Right atrium auricular region (tissue), 2 donors: ENCODE measurements at regions not wholly inside any gene's neighbourhood (a gene's known extent, or its start where the extent isn't known, plus 50 kb on each side); places are given as distances from the start of the nearest gene placed in this dataset.

Experiments used
- DNase-seq: peaks from one replicate; pipeline ENCODE4 v3.0.0-alpha.2; 2019; ENCODE audit warnings: low spot score
- H3K27ac ChIP-seq, 2 donors: fragments of 200-600 bp; sonication (generic); 1 replicate in 1 of 2; 2 replicates in 1 of 2; pipeline ENCODE4 v1.5.1; 2016 to 2019
- H3K27me3 ChIP-seq, 2 donors: fragments of 200-600 bp; sonication (generic); one replicate each; pipeline versions ENCODE4 v1.5.1 to v1.6.0; 2017 to 2019
- H3K36me3 ChIP-seq: fragments of 200-600 bp; sonication (generic); one replicate; pipeline ENCODE4 v1.5.1; 2016
- H3K4me1 ChIP-seq, 2 donors: fragments of 200-600 bp; sonication (generic); one replicate each; pipeline versions ENCODE4 v1.5.1 to v1.6.0; 2017 to 2019
- H3K4me3 ChIP-seq, 2 donors: fragments of 200-600 bp; sonication (generic); 1 replicate in 1 of 2; 2 replicates in 1 of 2; pipeline ENCODE4 v1.5.1; 2017 to 2019; ENCODE audit warnings: mild to moderate bottlenecking in 1 of 2, moderate library complexity in 1 of 2
- H3K9me3 ChIP-seq, 2 donors: fragments of 200-600 bp; sonication (generic); one replicate each; pipeline ENCODE4 v1.5.1; 2019
- TF ChIP-seq, protein P1 (sequence below), 2 donors: fragments of 200-600 bp; sonication (generic); IDR thresholded peaks; one replicate each; pipeline ENCODE4 v1.5.1; 2019; ENCODE audit warnings: antibody characterized with exemption in 2 of 2

DNA sequence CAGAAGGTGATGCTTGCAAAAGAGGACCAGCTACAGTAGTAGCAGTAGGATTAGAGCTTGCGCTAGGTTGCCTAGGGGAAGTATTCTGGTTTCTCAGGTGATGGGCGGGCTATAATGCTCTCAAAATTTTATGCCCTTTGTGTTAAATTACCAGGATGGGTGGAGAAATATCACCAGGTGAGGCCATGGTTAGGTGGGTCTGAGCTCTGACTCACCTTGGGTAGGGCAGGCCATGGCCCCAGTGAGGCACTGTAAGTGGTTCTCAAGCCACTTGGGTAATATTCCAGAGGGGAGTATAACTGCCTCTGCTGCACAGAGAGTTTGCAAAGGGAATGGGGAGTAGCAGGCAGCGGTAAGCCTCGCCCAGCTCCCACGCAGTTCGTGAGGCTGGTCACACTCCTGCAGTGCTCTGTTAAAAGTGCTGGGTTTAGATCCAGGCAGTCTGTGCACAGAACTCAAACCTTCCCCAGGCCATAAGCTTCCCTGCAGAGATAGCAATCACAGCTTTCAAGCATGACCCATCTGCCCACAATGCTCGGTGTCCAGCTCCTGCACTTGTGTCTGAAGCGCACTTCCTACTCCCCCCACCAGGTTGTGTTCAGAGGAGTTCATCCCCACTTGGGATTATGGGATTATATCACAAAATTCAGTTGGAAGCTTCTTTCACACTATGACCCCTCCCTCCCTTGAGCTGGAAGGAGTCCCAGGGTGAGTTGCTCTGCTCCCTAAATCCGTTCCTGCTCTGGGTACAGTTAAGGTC, 575.0 kb downstream of the CHSY3 start:
- Histone ChIP-seq H3K27me3 (no peaks in the 10 kb centered on the region), H3K27ac (no peak overlapping the region), H3K36me3 (no peaks in the 10 kb centered on the region), H3K4me3 (no peak overlapping the region), H3K9me3 (peaks cover 0 to 23% of the 10 kb centered on the region in 2 donors), H3K4me1 (no peaks in the 10 kb centered on the region)
- TF ChIP-seq, protein P1, sequence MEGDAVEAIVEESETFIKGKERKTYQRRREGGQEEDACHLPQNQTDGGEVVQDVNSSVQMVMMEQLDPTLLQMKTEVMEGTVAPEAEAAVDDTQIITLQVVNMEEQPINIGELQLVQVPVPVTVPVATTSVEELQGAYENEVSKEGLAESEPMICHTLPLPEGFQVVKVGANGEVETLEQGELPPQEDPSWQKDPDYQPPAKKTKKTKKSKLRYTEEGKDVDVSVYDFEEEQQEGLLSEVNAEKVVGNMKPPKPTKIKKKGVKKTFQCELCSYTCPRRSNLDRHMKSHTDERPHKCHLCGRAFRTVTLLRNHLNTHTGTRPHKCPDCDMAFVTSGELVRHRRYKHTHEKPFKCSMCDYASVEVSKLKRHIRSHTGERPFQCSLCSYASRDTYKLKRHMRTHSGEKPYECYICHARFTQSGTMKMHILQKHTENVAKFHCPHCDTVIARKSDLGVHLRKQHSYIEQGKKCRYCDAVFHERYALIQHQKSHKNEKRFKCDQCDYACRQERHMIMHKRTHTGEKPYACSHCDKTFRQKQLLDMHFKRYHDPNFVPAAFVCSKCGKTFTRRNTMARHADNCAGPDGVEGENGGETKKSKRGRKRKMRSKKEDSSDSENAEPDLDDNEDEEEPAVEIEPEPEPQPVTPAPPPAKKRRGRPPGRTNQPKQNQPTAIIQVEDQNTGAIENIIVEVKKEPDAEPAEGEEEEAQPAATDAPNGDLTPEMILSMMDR (IDR thresholded peaks at IDR 0.05) = no peak
- DNase-seq = no peak

DNA sequence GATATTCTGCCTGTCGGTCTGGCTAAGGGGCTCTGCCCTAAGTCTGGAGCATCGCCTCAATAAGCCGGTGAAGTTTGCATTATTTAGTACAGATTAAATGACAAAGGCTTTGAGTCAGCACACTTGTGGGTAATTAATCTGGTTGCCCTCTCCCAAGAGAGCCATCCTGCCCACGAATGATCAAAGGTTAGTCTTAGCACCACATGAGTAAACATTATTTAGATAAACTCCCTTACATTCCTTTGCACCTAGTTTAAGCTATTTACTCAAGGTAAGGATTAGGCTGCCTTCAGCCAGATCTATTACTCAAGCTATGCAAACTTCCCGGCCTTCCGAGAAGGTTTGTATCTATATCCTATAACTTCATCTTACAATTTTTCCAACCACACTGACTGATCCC, 572.1 kb downstream of the CHSY3 start:
- H3K36me3 ChIP-seq = no peaks in the 10 kb centered on the region
- no peak overlapping the region for H3K27ac ChIP-seq
- no peaks in the 10 kb centered on the region for H3K27me3 ChIP-seq
- DNase-seq = no peak
- no peaks in the 10 kb centered on the region for H3K4me1 ChIP-seq
- TF ChIP-seq, protein P1 (IDR thresholded peaks at IDR 0.05) = no peak
- H3K9me3 ChIP-seq = peaks cover 0 to 23% of the 10 kb centered on the region in 2 donors
- no peak overlapping the region for H3K4me3 ChIP-seq

DNA sequence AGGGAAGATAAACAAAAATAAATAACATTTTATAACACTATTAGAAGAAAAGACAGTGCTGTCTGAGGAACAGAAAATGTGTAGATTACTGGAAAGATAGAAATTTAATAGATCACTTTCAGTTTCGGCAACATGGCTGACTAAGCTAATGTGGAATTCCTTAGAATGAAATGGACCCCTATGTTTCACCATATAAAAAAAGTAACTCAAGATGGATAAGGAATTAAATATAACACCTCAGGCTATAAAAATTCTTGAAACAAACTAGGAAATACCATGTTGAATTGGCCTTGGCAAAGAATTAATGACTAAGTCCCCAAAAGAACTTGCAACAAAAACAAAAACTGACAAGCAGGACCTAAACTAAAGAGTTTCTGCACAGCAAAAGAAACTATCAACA, 558.3 kb downstream of the CHSY3 start:
- no peak for DNase-seq
- no peaks in the 10 kb centered on the region for H3K36me3 ChIP-seq
- no peaks in the 10 kb centered on the region for H3K9me3 ChIP-seq
- no peaks in the 10 kb centered on the region for H3K4me1 ChIP-seq
- no peak overlapping the region for H3K27ac ChIP-seq
- TF ChIP-seq, protein P1 (IDR thresholded peaks at IDR 0.05) = no peak
- H3K27me3 ChIP-seq = no peaks in the 10 kb centered on the region
- H3K4me3 ChIP-seq = no peak overlapping the region

DNA sequence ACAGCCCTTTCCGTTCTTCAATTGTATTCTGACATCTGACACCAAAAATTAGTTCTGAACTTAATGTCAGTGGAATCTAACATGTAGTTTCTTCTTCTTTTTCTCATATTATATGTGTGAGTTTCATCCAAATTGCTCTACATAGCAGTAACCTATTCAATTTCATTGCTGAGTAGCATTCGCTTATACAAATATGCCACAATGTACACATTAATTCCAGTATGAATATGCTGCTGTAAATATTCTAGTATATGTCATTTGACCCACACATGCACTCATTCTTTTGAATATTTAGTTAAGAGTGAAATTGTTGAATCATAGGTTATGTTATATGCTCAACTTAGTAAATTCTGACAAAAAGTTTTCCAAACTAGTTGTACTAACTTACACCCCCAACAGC, 550.9 kb downstream of the CHSY3 start:
- TF ChIP-seq, protein P1 (IDR thresholded peaks at IDR 0.05) = no peak
- H3K4me3 ChIP-seq = no peak overlapping the region
- peaks cover 0 to 12% of the 10 kb centered on the region in 2 donors for H3K9me3 ChIP-seq
- H3K27me3 ChIP-seq = no peaks in the 10 kb centered on the region
- no peaks in the 10 kb centered on the region for H3K36me3 ChIP-seq
- no peak overlapping the region for H3K27ac ChIP-seq
- DNase-seq = no peak
- no peaks in the 10 kb centered on the region for H3K4me1 ChIP-seq

DNA sequence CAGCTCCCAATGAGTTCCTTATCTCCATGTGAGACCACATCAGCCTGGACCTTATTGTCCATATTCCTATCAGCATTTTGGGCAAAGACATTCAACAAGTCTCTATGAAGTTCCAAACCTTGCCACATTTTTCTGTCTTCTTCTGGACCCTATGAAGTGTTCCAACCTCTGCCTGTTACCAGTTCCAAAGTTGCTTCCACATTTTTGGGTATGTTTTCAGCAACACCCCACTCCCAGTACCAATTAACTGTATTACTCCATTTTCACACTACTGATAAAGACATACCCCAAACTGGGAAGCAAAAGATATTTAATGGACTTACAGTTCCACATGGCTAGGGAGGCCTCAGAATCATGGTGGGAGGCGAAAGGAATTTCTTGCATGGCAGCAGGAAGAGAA, 548.5 kb downstream of the CHSY3 start:
- no peaks in the 10 kb centered on the region for H3K4me1 ChIP-seq
- TF ChIP-seq, protein P1 (IDR thresholded peaks at IDR 0.05) = no peak
- no peaks in the 10 kb centered on the region for H3K36me3 ChIP-seq
- DNase-seq = no peak
- no peak overlapping the region for H3K27ac ChIP-seq
- H3K27me3 ChIP-seq = no peaks in the 10 kb centered on the region
- no peak overlapping the region for H3K4me3 ChIP-seq
- peaks cover 0 to 12% of the 10 kb centered on the region in 2 donors for H3K9me3 ChIP-seq

DNA sequence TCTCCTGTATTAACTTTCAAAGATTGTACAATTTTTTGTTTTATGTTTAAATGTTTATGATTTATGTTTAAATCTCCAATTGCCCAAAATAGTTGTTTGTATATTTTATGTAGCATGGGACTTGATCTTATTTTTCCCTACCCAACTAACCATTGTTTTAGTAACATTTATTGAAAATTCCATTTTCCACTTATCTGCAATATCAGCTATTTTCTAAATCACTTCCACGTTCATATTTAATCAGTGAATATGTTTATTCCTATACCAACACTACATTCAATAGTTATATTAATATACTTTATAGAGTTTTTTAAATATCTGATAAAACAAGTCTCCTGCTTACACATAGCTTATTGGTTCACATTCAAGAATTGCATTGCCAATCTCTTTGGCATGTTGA, 532.2 kb downstream of the CHSY3 start:
- TF ChIP-seq, protein P1 (IDR thresholded peaks at IDR 0.05) = no peak
- Histone ChIP-seq H3K4me1 (no peaks in the 10 kb centered on the region), H3K9me3 (peaks cover 7 to 35% of the 10 kb centered on the region in 2 donors), H3K36me3 (no peaks in the 10 kb centered on the region), H3K27ac (no peak overlapping the region), H3K4me3 (no peak overlapping the region), H3K27me3 (no peaks in the 10 kb centered on the region)
- DNase-seq = no peak
